ENCODE measurements at regions not wholly inside any gene's neighbourhood (a gene's known extent, or its start where the extent isn't known, plus 50 kb on each side); places are given as distances from the start of the nearest gene placed in this dataset.

DNA sequence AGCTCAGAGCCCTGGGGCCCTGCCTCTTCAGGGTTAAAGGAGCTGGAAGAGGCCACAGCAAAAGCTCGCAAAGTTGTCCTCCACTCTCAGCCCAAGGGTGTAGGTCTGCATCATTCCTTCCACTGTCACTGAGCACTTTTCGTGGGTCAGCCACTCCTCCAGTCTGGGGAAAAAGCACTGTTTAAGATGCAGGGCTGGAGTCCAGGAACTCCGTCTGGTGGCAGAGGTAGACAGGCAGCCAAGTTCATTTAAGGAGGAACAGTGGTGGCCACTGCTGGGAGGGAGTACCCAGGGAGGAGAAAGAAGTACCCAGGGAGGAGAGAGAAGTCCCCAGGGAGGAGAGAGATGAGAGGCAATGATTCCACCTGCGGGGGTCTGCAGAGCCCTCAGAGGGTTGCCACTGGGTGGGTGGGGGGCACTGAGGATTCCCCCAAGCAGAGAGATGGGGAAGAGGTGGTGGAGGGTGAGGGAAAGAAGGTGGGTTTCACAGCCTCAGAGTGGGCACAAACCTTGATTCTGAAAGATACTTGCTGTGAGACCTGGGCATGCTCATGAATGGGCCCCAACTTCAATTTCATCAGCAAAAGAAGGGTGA lies 70.0 kb upstream of the B3GAT1 start:
- no peak for DNase-seq

DNA sequence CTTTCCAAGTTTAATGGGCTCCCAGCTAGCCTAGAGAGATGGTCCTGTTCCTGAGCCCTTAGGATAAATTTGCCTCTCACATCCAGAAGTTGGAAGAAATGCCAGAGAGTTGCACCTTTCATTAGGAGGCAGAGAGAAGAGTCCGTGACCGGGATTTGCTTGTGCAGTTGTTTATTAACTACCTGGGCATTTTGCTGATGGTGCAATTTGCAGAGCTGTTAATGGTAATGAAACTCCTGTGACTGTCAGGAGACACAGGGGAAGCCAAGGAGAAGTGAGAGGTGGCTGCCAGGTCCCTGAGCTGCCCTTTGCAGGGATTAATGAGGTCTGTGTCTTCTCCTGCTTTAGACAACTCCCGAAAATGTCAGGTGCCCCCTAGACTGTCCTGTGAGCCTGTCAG lies 69.1 kb upstream of the B3GAT1 start:
- no peak for DNase-seq

DNA sequence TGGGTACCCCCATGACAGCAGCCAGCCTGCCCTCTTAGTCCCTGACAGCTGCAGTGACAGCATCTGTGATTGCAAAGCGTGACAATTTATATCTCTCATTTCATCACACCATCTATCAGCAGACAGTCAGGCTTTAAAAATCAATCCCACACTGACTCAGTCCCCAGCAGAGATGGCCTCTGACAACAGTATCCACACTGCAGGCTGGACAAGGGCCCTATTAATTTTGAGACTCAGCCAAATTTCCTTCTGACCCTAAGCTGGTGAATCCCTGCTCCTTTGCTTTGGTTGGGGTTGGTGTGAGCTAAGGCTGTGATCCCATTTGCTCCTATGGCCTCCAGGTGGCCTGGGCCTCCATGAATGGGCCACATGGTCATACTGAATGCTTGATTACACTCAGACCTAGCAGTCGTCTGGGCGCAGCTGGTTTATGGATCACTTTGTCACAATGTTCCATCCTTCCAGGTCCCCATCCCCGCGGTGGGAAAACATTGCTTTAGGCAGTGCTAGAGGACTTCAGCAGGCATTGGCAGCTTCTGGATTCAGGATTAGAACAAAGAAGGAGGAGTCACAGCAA lies 68.2 kb upstream of the B3GAT1 start:
- DNase-seq: no peak

DNA sequence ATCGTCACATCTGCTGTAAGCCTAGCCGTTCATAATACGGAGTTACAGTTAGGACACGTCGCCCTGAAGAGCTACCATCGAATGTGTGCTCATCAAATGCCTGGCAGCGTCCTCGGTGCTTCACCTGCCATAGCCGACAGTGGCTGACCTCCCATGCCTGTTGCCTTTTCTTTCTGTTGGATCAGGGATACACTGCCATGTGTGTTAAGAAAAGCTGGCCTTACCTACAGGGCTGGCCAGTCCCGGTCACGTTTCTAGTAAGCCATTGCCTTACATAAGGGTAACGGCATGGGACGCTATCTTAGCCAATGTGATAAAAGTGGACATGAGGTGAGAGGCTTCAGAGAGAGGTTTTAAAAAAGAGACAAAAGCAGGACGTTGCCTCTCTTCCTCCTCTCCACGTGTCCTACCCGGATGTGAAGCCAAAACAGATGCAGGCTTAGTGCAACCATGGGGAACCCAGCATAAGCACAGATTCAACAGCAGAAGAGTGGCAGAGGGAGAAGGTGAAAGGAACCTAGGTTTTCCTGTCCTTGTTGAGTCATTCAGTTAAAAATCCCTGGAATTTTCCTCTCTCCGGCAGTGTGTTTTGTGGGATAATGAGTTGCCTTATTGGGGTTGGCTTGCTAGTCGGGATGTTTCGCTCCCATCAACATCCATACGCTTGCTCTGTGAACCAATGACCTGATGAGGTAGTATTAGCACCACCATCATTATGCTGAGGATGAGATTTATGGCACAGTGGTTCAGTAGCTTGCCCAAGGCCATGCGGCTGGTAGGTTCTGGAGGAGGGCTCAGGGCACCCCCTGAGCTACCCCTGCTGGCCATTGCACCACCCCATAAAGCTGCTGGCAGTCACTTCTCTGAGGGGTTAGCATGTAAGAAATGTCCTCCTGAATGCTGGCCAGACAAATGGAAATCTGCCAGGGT lies 67.4 kb upstream of the B3GAT1 start:
- DNase-seq: no peak

DNA sequence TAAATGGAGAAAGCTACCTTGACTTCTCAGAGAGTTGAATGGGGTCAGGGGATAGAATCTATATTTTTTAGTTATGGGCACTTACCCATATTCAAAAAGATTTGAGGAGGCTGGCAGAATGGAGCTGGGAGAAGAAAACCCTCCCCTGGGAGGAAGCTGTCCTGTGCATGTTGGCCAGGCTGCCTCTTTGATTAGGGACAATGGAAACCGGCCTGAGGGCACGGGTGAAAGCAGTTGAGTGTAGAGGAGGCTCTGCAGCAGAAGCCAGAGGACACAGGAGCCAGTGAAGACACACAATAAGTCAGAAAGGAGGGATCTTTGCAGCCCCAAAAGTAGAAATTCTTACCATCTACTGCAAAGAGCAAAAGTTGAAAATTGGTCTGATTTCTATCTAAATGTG lies 66.6 kb upstream of the B3GAT1 start:
- DNase-seq: no peak

DNA sequence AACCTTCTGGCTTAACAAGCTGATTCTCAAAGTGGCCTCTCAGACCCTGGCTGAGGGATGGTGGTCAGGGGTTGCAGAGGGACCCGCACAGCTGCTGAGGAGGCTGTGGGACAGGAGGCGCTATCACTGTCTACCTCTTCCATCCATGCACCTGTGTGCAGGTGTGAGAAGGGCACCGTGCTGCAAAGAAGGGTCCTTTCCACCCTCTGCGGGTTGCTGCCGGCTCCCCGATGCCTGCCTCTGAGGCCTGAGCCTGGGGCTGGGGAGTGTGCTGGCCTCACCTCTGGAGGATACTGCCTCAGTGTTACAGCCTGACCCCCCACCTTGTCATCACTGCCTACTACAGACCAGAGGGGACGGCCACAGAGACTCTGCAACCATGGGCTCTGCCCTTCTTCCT lies 66.1 kb upstream of the B3GAT1 start:
- no peak for DNase-seq

DNA sequence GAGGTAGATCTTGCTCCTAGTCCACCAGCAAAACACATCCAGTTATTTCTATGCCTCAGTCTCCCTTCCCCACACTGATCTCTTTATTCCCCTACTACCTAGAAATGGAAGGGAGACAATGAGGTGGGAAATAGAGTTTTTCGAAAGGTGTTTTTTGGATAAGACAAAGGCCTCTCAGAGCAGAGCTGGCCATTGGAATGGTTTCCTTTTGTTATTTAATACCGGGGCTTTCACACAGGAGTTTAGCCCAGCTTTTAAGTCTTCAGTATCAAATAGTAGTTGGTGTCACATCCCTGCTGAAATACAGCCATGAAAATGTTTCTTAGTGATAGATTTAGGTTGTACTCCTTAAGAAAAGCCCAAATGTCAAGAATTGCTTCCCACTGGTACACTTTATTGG lies 65.4 kb upstream of the B3GAT1 start:
- no peak for DNase-seq

DNA sequence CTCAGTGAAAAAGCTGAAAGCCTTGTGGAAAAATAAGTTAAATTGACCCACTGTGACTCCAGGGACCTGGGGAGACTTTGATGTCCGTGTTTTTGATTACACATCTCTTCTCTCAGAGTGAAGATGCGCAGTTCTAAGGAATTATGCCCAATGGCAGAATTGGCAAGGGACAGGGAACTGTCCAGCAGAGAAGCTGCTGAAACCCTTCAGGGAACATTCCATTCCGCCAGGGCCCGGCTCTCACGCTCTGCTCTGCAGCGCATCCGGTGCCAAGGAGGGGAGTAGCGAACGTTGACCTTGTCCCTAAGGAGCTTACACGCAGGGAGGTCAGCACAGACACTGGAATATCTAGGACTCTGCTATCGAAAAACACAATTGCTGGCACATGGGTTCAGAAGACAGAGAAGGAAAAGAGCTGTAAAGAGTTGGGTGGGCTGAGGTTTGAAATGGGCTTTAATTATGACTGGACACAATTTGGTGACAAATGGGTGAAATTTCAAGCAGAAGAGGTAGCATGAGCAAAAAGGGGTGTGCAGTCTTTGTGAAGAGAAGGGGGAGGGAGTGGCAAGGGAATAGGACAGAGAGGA lies 64.5 kb upstream of the B3GAT1 start:
- no peak for DNase-seq

DNA sequence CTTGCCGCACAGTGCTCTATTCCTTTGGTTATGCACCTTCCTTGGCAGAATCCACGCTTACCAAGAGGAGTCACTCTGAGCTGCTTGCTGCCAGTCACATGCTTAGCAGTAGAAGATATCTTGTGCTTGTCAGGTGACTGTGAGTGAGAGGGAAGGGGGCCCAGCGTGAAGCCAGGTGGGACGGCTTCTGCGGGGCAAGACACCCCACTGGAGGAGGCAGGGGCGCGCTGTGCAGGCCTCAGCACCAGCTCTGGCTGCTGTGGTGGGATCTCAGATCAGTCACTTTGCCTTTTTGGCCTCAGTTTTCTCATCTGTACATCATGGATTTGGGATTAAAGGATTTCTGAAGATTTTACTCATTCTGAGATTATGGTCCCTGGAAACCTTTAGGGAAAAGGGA lies 63.9 kb upstream of the B3GAT1 start:
- no peak for DNase-seq

DNA sequence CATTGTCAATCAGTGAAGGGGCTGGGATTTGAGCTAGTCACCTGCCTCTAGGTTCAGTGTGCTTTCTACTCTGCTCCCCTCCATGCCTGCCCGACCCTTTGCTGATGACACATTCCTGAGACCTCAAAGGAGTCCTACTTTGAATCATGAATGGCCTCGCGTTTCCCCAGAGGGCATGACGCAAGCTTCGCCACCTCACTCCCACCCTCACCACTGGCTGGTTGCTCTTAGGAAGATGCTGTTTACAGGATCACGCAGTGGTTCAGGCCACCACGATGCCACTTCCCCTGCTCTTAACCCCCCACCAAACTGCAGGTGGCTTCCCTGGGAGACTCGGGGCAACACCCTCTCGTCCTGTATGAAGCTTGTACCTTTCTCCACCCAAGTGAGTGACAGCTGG lies 62.9 kb upstream of the B3GAT1 start:
- DNase-seq: no peak

DNA sequence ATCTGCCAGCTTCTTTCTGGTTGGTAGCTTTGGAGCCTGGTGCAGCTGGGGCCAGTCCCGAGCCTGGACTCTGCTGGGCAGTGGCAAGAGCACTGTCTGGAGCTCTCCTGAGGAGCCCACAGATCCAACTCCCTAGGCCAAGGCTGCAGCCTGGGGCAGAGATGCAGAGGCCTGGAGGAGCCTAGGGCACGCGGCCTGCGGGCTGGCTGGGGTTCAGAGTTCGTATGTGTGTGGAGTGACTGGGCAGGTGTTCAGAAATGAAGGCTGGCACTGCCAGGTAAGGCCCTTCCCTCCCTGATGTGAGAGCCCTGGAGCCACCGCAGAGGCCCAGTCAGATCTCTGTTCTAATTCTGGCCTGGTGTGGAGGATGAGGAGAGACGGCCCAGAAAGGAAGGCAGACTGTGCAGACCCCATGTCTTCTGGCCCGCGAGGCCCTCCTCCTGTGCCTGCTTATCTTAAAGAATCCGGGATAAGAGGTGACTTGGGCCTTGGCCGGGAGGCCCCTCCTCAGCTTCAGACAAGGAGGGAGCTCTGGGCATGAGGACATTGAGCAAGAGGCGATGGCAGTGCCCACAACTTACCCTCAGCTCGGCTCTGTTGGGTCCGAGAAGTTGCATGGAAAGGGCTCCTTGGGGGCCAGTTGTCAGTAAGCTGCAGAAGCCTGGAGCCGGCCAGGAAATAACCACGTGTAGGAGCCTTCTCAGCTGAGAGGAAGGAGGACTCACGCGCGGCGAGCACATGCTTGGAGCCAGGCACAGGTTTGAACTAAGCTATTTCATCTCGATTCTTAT lies 62.2 kb upstream of the B3GAT1 start:
- no peak for DNase-seq

DNA sequence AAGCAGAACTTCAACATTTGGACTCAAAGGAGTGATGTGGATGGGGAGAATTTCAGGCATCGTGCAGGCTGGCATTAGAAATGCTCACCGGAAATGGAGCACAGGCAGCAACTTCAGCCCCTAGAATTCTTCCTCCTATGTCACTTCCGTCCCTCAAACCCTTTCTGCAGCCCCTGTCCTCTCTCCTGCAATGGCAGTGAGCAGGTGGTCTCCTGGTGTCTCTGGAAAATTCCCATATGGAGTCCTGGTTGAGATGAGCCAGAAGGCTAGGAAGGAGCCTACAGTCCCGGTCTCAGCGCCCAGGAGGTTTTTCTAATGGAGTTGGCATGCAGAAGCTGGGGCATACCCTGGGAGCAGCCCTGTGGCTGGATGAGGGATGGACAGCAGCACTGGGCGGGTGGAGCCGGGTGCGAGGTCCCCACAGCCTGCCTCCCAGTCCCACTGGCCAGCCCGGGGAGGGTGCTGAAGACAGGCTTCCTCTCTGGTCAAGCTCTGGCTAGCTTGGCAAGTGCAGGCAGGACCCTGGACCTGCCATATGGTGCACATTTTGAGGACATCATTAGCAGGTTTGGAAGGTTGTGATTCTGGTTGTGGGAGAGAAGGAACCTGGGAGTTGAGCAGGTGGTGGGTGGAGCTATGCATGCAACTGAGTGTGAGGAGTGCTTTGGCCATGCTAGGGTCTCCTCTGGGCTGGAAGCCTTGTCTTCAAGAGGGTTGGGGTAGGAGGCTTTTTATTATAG lies 59.8 kb upstream of the B3GAT1 start:
- no peak for DNase-seq

DNA sequence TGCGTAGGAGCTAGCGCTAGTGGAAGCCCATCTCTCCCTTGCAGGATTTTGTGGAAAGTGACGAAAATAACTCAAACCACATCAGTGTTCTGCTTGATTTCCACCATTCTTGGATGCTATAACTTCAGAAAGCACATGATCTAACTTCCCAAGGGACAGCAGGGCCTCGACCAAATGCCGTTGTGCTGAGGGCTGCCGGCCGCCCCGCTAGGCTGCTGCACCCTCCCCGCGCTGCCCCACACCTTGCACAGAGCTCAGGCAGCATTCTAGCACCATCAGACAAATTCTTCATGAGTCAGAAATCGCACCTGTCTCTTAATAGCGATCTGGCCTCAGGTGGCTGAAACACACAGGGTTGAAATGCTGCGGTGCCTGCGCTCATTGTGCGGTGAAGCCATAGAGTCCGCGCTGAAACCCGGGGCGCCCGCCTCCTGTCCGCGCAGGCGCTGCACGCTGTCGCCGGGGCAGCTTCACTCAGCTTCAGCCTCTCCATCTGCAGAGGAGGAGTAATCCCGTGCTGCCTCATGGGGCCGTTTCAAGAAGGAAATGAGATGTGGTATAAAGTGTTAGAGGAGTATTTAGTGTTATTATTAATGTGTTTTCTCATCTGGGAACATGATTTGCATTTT lies 59.2 kb upstream of the B3GAT1 start:
- DNase-seq: peak; percentile 25

DNA sequence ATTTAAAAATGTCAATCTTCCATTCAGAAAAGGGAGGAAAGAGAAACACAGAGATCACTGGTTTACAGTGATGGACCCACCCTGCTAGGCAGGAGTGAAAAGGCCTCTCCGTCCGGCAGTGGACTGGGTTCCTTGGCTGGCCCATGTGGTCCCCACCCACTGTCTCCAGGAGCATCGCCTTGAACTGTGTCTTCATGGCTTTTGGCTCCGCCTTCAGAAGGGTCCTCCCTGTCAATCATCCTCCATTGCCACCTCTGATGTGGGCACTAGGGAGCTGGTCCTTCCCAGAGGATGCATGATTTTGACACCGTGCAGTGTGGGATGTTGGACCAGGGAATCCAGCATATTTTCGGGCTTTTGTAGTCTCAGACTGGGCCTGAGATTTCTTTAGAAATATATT lies 58.2 kb upstream of the B3GAT1 start:
- DNase-seq: no peak

DNA sequence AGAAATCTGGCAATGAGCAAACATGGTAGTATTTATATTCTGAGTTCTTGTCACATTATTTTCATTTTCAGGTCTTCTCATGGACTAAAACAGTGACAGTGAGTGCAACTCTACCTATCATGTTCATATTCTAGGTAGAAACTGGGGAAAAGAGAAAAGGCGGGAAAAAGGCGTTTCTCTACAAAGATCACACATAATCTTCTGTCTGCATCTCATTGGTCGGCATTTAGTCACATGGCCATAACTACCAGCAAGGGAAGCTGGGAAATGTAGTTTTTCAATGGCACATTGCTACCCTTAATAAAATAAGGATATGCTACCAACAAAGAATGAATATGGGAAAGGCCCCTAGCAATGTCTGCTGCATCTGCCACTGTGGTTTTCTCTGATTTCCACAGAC lies 57.6 kb upstream of the B3GAT1 start:
- no peak for DNase-seq

DNA sequence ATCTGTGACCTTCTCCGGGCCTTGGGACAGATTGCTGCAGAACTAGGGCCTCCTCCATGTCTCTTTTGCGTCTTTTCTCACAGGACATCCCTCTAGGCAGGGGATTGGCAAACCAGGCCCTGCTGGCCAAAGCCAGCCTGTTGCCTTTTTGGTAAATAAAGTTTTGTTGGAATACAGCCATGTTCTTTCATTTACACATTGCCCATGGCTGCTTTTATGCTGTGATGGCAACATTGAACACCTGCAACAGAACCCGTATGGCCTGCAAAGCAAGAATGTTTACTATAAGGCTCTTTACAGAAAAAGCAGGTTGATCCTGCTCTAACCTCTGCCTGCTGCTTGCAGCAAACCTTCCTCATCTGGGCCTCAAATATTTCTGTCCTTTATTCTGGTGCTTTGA lies 56.8 kb upstream of the B3GAT1 start:
- no peak for DNase-seq

DNA sequence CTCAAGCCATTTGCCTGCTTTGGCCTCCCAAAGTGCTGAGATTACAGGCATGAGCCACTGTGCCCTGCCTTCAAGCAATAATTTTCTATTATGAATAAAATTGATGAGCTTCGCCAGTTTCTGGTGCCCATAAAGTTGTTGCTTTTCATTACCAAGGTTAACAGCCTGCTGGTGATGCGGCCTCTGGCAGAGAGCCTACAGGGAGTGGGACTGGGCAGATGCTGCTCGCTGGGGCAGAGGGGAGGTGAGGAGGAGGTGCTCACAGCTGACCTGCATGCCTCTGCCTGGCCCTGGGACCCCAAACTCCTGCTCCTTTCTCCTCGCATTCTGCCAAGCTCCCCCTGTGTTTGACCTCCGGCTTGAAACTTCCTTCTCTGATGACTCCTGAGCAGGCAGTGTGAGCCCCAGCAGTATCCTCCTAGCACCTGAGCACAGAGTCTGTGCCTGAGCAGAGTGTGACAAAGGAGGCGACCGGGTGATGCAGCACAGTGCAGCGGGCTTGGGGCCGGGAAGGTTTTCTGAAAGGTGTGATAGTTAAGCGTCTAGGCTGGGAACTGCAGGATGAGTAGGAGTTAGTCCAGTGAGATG lies 56.1 kb upstream of the B3GAT1 start:
- no peak for DNase-seq

DNA sequence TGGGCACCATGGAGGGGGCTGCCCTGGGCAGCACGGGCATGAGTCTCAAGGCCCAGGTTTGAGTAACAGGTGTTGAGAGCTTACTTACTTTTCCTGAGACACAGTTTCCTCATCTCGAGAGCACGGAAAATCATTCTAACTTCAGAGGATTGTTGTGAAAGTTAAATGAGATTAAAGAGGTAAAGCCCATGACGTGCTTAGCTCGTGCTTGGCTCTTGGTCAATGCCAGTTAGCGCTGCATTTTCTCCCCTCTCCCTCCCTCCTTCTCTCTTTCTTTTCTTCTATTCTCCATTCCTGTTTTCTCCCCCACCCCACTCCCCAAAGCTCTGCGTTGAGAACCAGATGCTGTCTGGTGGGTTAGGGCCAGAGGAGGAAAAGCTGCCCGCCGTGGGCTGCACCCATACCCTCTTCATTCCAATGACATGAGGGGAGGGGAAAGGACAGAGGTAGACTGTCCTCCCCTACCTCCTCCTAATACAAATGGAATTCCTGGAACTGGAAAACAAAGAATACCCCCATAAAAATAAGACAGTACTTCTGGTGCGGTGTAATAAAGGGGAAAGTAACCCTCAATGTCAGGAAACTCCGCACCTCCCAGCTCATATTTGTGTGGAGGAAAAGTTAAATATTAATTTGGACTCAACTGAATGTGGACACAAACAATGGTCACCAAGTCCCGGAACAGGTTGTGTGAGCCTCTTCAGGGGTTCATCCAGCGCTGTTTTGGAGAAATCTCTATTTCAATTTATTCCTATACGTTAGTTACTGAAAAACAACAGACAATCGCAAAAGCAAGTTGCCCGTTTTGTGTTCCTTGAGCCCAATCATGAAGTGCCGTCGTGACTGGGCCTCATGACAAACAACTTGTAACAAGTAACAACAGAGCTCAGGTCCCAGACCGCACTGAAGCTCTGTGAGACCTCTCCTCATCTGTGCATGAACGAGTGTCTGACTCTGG lies 54.8 kb upstream of the B3GAT1 start:
- DNase-seq: no peak

DNA sequence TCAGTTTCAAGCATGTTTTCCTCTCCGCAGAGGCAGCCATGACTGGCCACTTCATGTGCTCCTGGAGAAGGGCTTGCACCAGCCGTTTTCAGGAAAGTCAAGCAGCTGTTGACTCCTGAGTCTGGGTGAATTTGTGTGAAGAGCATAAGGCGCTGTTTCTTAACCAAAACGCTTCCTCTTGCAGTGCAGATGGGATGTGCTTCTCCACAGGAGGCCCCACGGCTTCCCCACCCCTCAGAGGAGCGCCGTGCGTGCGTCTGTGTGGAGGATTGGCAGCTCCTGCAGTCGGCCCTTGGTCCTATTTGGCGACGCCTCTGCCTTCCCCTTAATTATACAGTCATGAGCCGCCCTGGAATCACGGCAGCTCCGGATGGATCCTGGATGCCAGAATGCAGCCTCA lies 54.1 kb upstream of the B3GAT1 start:
- no peak for DNase-seq

Measured in midbrain (tissue), 1 donor.